Activated T-cell treated with anti-CD3 and anti-CD28 coated beads, Interleukin-2, amount 50 U/mL, for 4 hours (primary cell): ENCODE measurements at regions not wholly inside any gene's neighbourhood (a gene's known extent, or its start where the extent isn't known, plus 50 kb on each side); places are given as distances from the start of the nearest gene placed in this dataset.

Experiments used
- ATAC-seq, 2 donors: fragments of 200-7000 bp; cut with Tn5 transposase; one replicate each; pipeline ENCODE4 v1.10.0; 2021
- DNase-seq: peaks from one replicate; pipeline ENCODE4 v3.0.0-alpha.2; 2020
- H3K27me3 Mint-ChIP-seq: one replicate; pipeline ENCODE4 v1.8.0; 2021; ENCODE audit warnings: low read depth, mixed read lengths
- H3K36me3 Mint-ChIP-seq: one replicate; pipeline ENCODE4 v1.8.0; 2022; ENCODE audit warnings: mixed read lengths; ENCODE audit not compliant: insufficient read depth
- H3K4me1 Mint-ChIP-seq: one replicate; pipeline ENCODE4 v1.8.0; 2021; ENCODE audit warnings: low read depth, mixed read lengths
- H3K4me3 Mint-ChIP-seq: one replicate; pipeline ENCODE4 v1.8.0; 2021; ENCODE audit warnings: mild to moderate bottlenecking, moderate library complexity, mixed read lengths
- H3K9me3 Mint-ChIP-seq: one replicate; pipeline ENCODE4 v1.8.0; 2021; ENCODE audit warnings: mixed read lengths

GRCh38 chr4:14844061-14844460, 158.2 kb upstream of the CPEB2 start:
- ATAC-seq (no peak), DNase-seq (no peak)
- Mint-ChIP-seq H3K4me3 (no peak overlapping the region), H3K4me1 (no peaks in the 10 kb centered on the region), H3K9me3 (no peaks in the 10 kb centered on the region), H3K36me3 (no peaks in the 10 kb centered on the region), H3K27me3 (peaks cover 4% of the 10 kb centered on the region)

- ATAC-seq (no peak), DNase-seq (no peak)
- no peaks in the 10 kb centered on the region for H3K27me3 Mint-ChIP-seq
- no peaks in the 10 kb centered on the region for H3K4me1 Mint-ChIP-seq
- H3K4me3 Mint-ChIP-seq: no peak overlapping the region
- H3K36me3 Mint-ChIP-seq: no peaks in the 10 kb centered on the region
- no peaks in the 10 kb centered on the region for H3K9me3 Mint-ChIP-seq
Observed at GRCh38 chr4:14848229-14848628, 154.1 kb upstream of the CPEB2 start.

DNA sequence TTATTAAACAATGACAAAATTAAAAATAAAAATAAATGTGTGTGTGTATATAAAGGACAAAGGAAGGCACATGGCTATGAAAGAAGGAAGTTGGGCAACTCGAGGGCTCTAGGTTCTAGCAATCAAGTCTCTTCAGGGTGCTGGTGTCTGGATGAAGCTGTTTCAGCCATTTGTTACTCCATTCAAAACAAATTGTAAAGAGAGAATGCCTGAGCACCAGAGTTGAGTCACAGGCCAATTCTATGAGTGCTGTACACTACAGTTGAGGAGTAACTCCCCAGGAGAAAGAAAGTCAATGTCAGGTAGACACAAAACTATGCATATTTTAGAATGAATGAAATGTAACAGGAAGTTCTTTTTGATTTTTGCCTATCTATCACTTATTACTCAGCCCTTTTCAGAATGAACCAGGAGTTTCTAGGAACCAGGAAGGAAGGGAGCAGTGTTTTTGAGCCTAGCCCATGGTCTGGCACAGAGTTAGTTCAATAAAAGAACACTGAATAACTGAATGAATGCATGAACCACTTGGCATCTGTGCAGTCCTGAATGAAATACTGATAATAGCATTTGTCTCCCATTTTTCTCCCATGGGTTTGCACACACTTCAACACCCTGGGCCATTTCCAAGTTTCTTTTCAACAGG, 151.7 kb upstream of the CPEB2 start:
- peaks cover 4% of the 10 kb centered on the region for H3K4me1 Mint-ChIP-seq
- no peaks in the 10 kb centered on the region for H3K36me3 Mint-ChIP-seq
- ATAC-seq: no peak
- H3K27me3 Mint-ChIP-seq: no peaks in the 10 kb centered on the region
- no peak overlapping the region for H3K4me3 Mint-ChIP-seq
- no peaks in the 10 kb centered on the region for H3K9me3 Mint-ChIP-seq
- DNase-seq: no peak

GRCh38 chr4:14853176-14853943, 148.9 kb upstream of the CPEB2 start:
- no peak overlapping the region for H3K4me3 Mint-ChIP-seq
- H3K9me3 Mint-ChIP-seq: no peaks in the 10 kb centered on the region
- H3K36me3 Mint-ChIP-seq: no peaks in the 10 kb centered on the region
- no peak for DNase-seq
- peaks cover 21% of the 10 kb centered on the region for H3K4me1 Mint-ChIP-seq
- no peak for ATAC-seq
- H3K27me3 Mint-ChIP-seq: no peaks in the 10 kb centered on the region

DNA sequence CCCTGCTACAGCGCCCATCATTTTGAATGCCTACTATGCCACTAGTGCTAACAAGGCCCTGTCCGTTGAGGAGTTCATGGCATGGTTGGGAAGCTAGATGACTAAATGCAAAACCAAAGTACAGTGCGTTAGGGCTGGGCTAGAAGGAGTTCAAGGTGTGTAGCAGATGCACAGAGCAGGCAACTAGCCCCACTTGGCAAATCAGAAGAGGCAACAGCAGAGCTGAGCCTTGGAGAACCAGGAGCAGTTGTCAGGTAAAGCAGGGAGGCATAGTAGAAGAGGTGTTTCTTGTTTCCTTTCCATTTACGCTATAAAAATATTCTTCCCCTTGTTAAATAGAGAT, 146.6 kb upstream of the CPEB2 start:
- ATAC-seq (no peak), DNase-seq (no peak)
- H3K4me3 Mint-ChIP-seq: no peak overlapping the region
- H3K27me3 Mint-ChIP-seq: no peaks in the 10 kb centered on the region
- H3K9me3 Mint-ChIP-seq: no peaks in the 10 kb centered on the region
- H3K36me3 Mint-ChIP-seq: no peaks in the 10 kb centered on the region
- peaks cover 21% of the 10 kb centered on the region for H3K4me1 Mint-ChIP-seq

- Mint-ChIP-seq H3K4me1 (peaks cover 21% of the 10 kb centered on the region), H3K4me3 (no peak overlapping the region), H3K9me3 (no peaks in the 10 kb centered on the region), H3K27me3 (no peaks in the 10 kb centered on the region), H3K36me3 (no peaks in the 10 kb centered on the region)
- DNase-seq: peak; percentile 6
- ATAC-seq: peak; percentile 89 to 95
Observed at GRCh38 chr4:14856062-14856933, 146.0 kb upstream of the CPEB2 start.

DNA sequence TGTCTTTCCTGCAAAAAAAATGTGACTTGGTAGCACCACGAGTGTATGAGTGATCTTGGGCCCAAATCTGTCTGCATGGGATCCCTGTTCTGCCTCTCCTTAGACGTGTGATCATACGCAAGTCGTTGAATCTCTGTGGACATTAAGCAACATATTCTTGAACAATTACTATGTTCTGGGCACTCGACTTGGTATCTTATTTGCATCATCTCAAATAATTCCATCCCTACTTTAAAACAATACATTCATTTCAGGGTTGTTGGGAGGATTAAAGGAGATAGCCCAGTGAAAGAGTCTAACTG, 145.4 kb upstream of the CPEB2 start:
- ATAC-seq: no peak
- H3K27me3 Mint-ChIP-seq: no peaks in the 10 kb centered on the region
- no peak for DNase-seq
- H3K4me3 Mint-ChIP-seq: no peak overlapping the region
- no peaks in the 10 kb centered on the region for H3K36me3 Mint-ChIP-seq
- H3K9me3 Mint-ChIP-seq: no peaks in the 10 kb centered on the region
- peaks cover 21% of the 10 kb centered on the region for H3K4me1 Mint-ChIP-seq

GRCh38 chr4:14857475-14857874, 144.8 kb upstream of the CPEB2 start:
- no peaks in the 10 kb centered on the region for H3K36me3 Mint-ChIP-seq
- H3K9me3 Mint-ChIP-seq: no peaks in the 10 kb centered on the region
- H3K4me1 Mint-ChIP-seq: peaks cover 21% of the 10 kb centered on the region
- no peak overlapping the region for H3K4me3 Mint-ChIP-seq
- ATAC-seq (no peak), DNase-seq (no peak)
- H3K27me3 Mint-ChIP-seq: no peaks in the 10 kb centered on the region

DNA sequence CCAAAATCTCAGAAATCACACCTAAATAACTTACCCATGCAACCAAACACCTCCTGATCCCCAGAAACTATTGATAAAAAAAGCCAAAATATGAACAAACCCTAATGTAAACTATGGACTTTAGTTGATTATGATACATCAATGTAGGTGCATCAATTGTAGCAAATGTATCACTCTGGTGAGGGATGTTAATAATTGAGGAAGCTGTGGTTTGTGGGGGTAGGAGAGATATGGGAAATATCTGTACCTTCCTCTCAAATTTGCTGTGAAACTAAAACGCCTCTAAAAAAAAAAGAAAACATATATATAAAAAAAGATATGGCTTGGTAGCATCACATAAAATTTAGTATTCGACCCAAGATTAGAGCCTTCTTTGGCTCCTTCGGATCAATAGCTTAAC, 144.3 kb upstream of the CPEB2 start:
- DNase-seq (no peak), ATAC-seq (no peak)
- Mint-ChIP-seq H3K36me3 (no peaks in the 10 kb centered on the region), H3K9me3 (no peaks in the 10 kb centered on the region), H3K4me1 (peaks cover 21% of the 10 kb centered on the region), H3K27me3 (no peaks in the 10 kb centered on the region), H3K4me3 (no peak overlapping the region)

DNA sequence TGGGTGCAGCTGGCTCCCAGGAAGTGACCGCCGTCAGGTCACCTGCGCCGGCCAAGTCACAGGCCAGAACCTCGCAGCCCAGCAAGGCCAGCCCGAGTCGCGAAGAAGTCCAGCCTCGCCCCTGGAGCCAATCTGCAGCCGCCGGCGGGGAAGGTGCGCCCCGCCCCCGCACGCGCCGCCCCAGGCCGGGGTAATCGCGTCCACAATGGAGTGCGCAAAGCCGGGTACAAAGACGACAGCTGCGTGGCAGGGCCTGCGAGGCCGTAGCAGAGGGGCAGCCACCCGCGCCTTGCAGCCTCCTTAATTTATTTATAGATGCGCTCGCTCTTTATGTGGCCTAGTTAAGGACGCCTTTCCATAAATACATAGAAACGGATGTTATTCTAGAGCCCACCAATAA, 139.4 kb upstream of the CPEB2 start:
- DNase-seq: no peak
- Mint-ChIP-seq H3K4me3 (no peak overlapping the region), H3K9me3 (no peaks in the 10 kb centered on the region), H3K4me1 (no peaks in the 10 kb centered on the region), H3K27me3 (peaks cover 13% of the 10 kb centered on the region), H3K36me3 (no peaks in the 10 kb centered on the region)
- ATAC-seq: no peak

- H3K4me1 Mint-ChIP-seq: no peaks in the 10 kb centered on the region
- H3K9me3 Mint-ChIP-seq: no peaks in the 10 kb centered on the region
- H3K36me3 Mint-ChIP-seq: no peaks in the 10 kb centered on the region
- H3K4me3 Mint-ChIP-seq: no peak overlapping the region
- no peak for DNase-seq
- no peak for ATAC-seq
- H3K27me3 Mint-ChIP-seq: peaks cover 13% of the 10 kb centered on the region
Observed at GRCh38 chr4:14863418-14864364, 138.6 kb upstream of the CPEB2 start.

DNA sequence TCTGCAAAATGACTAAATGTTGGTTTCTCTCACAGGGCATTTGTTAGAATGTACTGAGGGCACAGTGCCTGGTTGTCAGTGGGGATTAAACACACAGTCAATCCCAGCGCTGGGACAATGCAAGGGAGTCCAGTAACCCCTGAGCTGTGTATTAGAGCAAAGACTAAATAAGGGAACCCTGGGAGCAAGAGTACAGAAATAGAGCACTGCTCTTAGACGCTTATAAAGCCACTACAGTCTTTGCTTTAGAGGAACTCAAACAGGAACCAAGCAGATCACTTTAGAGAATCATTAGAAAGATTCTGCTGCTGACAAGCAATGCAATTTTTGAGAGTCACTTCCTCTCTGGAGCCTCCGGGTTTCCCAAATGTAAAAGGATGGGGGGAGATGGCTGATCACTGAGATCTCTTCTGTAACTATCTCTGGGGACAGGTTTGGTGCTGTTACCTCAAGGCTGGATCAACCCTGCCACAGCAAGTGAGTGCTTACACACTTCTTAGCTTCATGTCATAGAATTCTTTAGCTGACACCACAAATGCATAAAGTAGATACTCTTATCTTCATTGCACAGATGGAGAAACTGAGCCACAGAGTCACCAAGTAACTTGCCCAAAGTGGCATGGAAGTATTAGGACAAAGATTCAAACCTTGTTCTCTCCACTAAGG, 137.8 kb upstream of the CPEB2 start:
- Mint-ChIP-seq H3K4me3 (no peak overlapping the region), H3K4me1 (no peaks in the 10 kb centered on the region), H3K36me3 (no peaks in the 10 kb centered on the region), H3K27me3 (peaks cover 13% of the 10 kb centered on the region), H3K9me3 (no peaks in the 10 kb centered on the region)
- DNase-seq (no peak), ATAC-seq (no peak)

DNA sequence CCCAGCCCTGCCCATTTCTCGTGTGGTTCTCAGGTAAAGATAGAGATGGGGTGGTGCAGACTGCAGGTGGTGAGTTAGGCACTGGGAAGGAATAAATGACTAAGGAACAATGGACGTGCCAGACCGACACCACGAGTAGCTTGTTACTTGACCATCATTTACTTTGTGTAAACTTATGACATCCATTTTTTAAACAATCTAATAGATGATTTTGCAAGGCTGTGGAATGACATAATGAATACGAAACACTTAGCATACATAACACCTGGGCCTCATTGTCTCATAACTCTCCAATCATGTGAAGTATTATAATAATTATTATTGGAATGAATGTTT, 137.3 kb upstream of the CPEB2 start:
- ATAC-seq (no peak), DNase-seq (no peak)
- Mint-ChIP-seq H3K9me3 (no peaks in the 10 kb centered on the region), H3K4me1 (no peaks in the 10 kb centered on the region), H3K27me3 (peaks cover 13% of the 10 kb centered on the region), H3K4me3 (no peak overlapping the region), H3K36me3 (no peaks in the 10 kb centered on the region)

DNA sequence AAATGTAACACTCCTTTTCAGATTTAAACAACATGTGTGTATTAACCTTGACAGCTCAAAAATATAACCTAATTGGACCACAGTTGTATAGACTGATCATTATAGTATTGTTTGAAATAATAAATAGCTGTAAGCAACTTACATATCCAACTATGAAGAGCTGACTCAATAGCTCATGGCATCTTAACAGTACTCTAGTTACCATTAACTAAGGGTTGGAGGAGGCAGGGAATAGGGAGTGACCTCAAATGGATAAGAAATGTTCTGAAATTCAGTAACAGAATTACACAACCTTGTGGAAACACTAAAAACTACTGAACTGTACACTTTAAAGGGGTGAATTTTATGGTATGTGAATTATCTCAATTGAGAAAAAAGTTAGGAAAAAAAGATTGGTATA, 136.5 kb upstream of the CPEB2 start:
- H3K9me3 Mint-ChIP-seq: no peaks in the 10 kb centered on the region
- ATAC-seq (no peak), DNase-seq (no peak)
- H3K27me3 Mint-ChIP-seq: peaks cover 13% of the 10 kb centered on the region
- no peak overlapping the region for H3K4me3 Mint-ChIP-seq
- H3K36me3 Mint-ChIP-seq: no peaks in the 10 kb centered on the region
- H3K4me1 Mint-ChIP-seq: no peaks in the 10 kb centered on the region
